ENCODE measurements at regions not wholly inside any gene's neighbourhood (a gene's known extent, or its start where the extent isn't known, plus 50 kb on each side); places are given as distances from the start of the nearest gene placed in this dataset.

DNA sequence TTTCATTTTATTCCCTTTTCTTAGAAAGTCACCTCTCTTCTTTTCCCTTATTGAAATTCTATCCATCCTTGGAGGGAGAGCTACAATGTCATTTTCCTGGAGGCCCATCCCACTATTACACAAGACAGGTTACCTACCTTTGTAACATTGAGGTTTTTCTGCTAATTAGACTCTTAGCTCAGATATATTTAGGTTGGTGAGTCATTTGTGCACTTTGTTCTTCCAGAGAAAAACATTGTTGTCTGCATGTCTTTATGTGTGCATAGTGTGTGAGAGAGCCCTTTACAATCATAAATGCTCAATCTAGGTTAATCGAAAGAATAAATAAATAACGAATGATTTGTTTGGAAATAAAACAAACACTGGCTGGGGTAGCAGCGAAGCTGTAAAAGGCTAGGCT, 191.8 kb downstream of the DACT1 start:
- TF ChIP-seq, protein P1, sequence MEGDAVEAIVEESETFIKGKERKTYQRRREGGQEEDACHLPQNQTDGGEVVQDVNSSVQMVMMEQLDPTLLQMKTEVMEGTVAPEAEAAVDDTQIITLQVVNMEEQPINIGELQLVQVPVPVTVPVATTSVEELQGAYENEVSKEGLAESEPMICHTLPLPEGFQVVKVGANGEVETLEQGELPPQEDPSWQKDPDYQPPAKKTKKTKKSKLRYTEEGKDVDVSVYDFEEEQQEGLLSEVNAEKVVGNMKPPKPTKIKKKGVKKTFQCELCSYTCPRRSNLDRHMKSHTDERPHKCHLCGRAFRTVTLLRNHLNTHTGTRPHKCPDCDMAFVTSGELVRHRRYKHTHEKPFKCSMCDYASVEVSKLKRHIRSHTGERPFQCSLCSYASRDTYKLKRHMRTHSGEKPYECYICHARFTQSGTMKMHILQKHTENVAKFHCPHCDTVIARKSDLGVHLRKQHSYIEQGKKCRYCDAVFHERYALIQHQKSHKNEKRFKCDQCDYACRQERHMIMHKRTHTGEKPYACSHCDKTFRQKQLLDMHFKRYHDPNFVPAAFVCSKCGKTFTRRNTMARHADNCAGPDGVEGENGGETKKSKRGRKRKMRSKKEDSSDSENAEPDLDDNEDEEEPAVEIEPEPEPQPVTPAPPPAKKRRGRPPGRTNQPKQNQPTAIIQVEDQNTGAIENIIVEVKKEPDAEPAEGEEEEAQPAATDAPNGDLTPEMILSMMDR (IDR thresholded peaks at IDR 0.05): no peak
- no peak for TF ChIP-seq POLR2A (IDR thresholded peaks at IDR 0.05)

All from Peyer's patch (tissue), 4 donors.